ENCODE measurements at regions not wholly inside any gene's neighbourhood (a gene's known extent, or its start where the extent isn't known, plus 50 kb on each side); places are given as distances from the start of the nearest gene placed in this dataset.
"Not testable (repeated sequence)": the region's sequence is repeated elsewhere in the genome, so short reads cannot be mapped to it uniquely, and the experiment has no call there.

DNA sequence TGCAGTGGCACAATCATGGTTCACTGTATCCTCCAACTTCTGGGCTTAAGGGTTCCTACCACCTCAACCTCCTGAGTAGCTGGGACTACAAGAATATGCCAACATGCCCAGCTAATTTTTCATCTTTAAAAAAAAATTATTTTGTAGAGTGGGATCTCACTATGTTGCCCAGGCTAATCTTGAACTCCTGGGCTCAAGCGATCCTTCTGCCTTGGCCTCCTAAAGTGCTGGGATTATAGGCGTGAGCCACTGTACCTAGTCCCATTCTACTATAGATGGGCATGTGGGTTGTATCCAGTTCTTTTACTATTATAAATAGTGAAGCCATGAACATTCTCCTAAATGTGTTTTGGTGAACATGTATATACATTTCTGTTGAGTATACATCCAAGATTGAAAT is 57.9 kb upstream of the PAXBP1 start (continued):
- TF ChIP-seq, protein P1, sequence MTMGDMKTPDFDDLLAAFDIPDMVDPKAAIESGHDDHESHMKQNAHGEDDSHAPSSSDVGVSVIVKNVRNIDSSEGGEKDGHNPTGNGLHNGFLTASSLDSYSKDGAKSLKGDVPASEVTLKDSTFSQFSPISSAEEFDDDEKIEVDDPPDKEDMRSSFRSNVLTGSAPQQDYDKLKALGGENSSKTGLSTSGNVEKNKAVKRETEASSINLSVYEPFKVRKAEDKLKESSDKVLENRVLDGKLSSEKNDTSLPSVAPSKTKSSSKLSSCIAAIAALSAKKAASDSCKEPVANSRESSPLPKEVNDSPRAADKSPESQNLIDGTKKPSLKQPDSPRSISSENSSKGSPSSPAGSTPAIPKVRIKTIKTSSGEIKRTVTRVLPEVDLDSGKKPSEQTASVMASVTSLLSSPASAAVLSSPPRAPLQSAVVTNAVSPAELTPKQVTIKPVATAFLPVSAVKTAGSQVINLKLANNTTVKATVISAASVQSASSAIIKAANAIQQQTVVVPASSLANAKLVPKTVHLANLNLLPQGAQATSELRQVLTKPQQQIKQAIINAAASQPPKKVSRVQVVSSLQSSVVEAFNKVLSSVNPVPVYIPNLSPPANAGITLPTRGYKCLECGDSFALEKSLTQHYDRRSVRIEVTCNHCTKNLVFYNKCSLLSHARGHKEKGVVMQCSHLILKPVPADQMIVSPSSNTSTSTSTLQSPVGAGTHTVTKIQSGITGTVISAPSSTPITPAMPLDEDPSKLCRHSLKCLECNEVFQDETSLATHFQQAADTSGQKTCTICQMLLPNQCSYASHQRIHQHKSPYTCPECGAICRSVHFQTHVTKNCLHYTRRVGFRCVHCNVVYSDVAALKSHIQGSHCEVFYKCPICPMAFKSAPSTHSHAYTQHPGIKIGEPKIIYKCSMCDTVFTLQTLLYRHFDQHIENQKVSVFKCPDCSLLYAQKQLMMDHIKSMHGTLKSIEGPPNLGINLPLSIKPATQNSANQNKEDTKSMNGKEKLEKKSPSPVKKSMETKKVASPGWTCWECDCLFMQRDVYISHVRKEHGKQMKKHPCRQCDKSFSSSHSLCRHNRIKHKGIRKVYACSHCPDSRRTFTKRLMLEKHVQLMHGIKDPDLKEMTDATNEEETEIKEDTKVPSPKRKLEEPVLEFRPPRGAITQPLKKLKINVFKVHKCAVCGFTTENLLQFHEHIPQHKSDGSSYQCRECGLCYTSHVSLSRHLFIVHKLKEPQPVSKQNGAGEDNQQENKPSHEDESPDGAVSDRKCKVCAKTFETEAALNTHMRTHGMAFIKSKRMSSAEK (CRISPR knock-in tag; IDR thresholded peaks at IDR 0.05; ENCODE audit: borderline replicate concordance): no peak
- TF ChIP-seq NFATC4 (CRISPR knock-in tag; IDR thresholded peaks at IDR 0.05) (no peak), NFE2L1 (CRISPR knock-in tag; IDR thresholded peaks at IDR 0.05) (no peak)
- TF ChIP-seq, protein P2, sequence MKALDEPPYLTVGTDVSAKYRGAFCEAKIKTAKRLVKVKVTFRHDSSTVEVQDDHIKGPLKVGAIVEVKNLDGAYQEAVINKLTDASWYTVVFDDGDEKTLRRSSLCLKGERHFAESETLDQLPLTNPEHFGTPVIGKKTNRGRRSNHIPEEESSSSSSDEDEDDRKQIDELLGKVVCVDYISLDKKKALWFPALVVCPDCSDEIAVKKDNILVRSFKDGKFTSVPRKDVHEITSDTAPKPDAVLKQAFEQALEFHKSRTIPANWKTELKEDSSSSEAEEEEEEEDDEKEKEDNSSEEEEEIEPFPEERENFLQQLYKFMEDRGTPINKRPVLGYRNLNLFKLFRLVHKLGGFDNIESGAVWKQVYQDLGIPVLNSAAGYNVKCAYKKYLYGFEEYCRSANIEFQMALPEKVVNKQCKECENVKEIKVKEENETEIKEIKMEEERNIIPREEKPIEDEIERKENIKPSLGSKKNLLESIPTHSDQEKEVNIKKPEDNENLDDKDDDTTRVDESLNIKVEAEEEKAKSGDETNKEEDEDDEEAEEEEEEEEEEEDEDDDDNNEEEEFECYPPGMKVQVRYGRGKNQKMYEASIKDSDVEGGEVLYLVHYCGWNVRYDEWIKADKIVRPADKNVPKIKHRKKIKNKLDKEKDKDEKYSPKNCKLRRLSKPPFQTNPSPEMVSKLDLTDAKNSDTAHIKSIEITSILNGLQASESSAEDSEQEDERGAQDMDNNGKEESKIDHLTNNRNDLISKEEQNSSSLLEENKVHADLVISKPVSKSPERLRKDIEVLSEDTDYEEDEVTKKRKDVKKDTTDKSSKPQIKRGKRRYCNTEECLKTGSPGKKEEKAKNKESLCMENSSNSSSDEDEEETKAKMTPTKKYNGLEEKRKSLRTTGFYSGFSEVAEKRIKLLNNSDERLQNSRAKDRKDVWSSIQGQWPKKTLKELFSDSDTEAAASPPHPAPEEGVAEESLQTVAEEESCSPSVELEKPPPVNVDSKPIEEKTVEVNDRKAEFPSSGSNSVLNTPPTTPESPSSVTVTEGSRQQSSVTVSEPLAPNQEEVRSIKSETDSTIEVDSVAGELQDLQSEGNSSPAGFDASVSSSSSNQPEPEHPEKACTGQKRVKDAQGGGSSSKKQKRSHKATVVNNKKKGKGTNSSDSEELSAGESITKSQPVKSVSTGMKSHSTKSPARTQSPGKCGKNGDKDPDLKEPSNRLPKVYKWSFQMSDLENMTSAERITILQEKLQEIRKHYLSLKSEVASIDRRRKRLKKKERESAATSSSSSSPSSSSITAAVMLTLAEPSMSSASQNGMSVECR (CRISPR knock-in tag; IDR thresholded peaks at IDR 0.05; ENCODE audit: borderline replicate concordance): no peak

DNA sequence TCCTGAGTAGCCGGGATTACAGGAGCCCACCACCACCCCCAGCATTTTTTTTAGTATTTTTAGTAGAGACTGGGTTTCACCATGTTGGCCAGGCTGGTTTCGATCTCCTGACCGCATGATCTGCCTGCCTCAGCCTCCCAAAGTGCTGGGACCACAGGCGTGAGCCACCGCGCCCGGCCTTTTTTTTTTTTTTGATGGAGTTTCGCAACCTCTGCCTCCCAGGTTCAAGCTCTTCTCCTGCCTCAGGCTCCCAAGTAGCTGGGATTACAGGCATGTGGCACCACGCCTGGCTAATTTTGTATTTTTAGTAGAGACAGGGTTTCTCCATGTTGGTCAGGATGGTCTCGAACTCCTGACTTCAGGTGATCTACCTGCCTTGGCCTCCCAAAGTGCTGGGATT is 60.2 kb upstream of the PAXBP1 start:
- H3K36me3 Mint-ChIP-seq; ATAC-seq; POLR2A ChIA-PET; H3K27me3 Mint-ChIP-seq (ENCODE audit: low read depth); H3K27ac Mint-ChIP-seq; H3K9me3 Mint-ChIP-seq; DNase-seq (ENCODE audit: low spot score); H3K4me3 Mint-ChIP-seq: not testable (repeated sequence)
- CTCF ChIA-PET: interaction anchor here (1.3 to 2.8 kb wide), 2 partner anchors 109 to 365 kb away, joined by 3 to 8 read pairs; no protein-coding TSS in a partner anchor
- peaks cover 10% of the 10 kb centered on the region for H3K4me1 Mint-ChIP-seq

GRCh38 chr21:32834211-32834915 is 62.8 kb upstream of the PAXBP1 start:
- Mint-ChIP-seq H3K27me3 (ENCODE audit: low read depth) (no peaks in the 10 kb centered on the region), H3K27ac (no peak overlapping the region), H3K4me1 (peaks cover 10% of the 10 kb centered on the region), H3K4me3 (no peak overlapping the region), H3K36me3 (no peaks in the 10 kb centered on the region), H3K9me3 (no peaks in the 10 kb centered on the region)
- POLR2A ChIA-PET: interaction anchor here (0.6 kb wide), 1 partner anchor 1029 kb away, joined by 3 read pairs; no protein-coding TSS in a partner anchor
- DNase-seq (ENCODE audit: low spot score) (no peak), ATAC-seq (no peak)
- CTCF ChIA-PET: interaction anchor here (1.4 to 2.8 kb wide), 3 partner anchors 83 to 160 kb away, joined by 4 to 8 read pairs (median 8); no protein-coding TSS in a partner anchor
- TF ChIP-seq HMGA2 (CRISPR knock-in tag; IDR thresholded peaks at IDR 0.05): no peak
- TF ChIP-seq, protein P2 (CRISPR knock-in tag; IDR thresholded peaks at IDR 0.05; ENCODE audit: borderline replicate concordance): no peak
- TF ChIP-seq TEAD4 (CRISPR knock-in tag; IDR thresholded peaks at IDR 0.05): no peak
- no peak for TF ChIP-seq ZNF416 (CRISPR knock-in tag; IDR thresholded peaks at IDR 0.05)
- no peak for TF ChIP-seq ATF6 (CRISPR knock-in tag; IDR thresholded peaks at IDR 0.05)
- TF ChIP-seq ZBTB21 (CRISPR knock-in tag; IDR thresholded peaks at IDR 0.05; ENCODE audit: borderline replicate concordance): no peak
- TF ChIP-seq ZNF281 (CRISPR knock-in tag; IDR thresholded peaks at IDR 0.05): no peak
- TF ChIP-seq E2F4 (CRISPR knock-in tag; IDR thresholded peaks at IDR 0.05; ENCODE audit: borderline replicate concordance, low read depth): no peak
